ENCODE measurements at regions not wholly inside any gene's neighbourhood (a gene's known extent, or its start where the extent isn't known, plus 50 kb on each side); places are given as distances from the start of the nearest gene placed in this dataset.

DNA sequence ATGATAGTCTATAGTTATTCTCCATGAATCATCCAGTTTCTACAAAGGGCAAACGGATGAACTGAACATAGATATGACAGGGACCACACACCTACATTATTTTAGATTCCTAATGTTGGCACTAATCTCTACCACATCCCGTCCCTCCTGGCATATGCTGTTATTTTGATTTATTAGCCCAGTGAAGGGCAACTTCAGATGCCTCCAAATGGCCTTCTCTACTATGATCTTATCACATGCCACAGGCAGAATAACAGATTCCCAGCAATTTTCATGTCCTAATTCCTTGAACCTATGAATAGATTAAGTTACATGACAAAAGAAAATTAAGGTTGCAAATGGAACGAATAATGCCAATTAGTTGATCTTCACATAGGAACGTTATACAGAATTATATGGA, 474.7 kb downstream of the ANKRD7 start:
- Histone ChIP-seq H3K4me3 (no peak overlapping the region), H3K4me1 (no peaks in the 10 kb centered on the region), H3K27me3 (ENCODE audit: low read depth) (no peaks in the 10 kb centered on the region), H3K36me3 (replicated peaks) (no peaks in the 10 kb centered on the region), H3K9me3 (no peaks in the 10 kb centered on the region)
- in situ Hi-C loops (cut with MboI; ENCODE audit: low sequenced_read_pairs) = no loop called here
- no peak for DNase-seq (ENCODE audit: low spot score in 2 of 2)

GRCh38 chr7:118708741-118709140, 484.2 kb downstream of the ANKRD7 start:
- in situ Hi-C loops (cut with MboI; ENCODE audit: low sequenced_read_pairs) = no loop called here

GRCh38 chr7:118711688-118712087, 487.2 kb downstream of the ANKRD7 start:
- in situ Hi-C loops (cut with MboI; ENCODE audit: low sequenced_read_pairs) = no loop called here
- Histone ChIP-seq H3K9me3 (no peaks in the 10 kb centered on the region), H3K4me3 (no peak overlapping the region), H3K36me3 (replicated peaks) (no peaks in the 10 kb centered on the region), H3K4me1 (no peaks in the 10 kb centered on the region), H3K27me3 (ENCODE audit: low read depth) (no peaks in the 10 kb centered on the region)
- no peak for DNase-seq (ENCODE audit: low spot score in 2 of 2)

More at GRCh38 chr7:118708741-118709140, 484.2 kb downstream of the ANKRD7 start:
- H3K36me3 ChIP-seq (replicated peaks) = no peaks in the 10 kb centered on the region
- no peaks in the 10 kb centered on the region for H3K27me3 ChIP-seq (ENCODE audit: low read depth)
- H3K4me1 ChIP-seq = no peaks in the 10 kb centered on the region
- no peak overlapping the region for H3K4me3 ChIP-seq
- no peaks in the 10 kb centered on the region for H3K9me3 ChIP-seq
- no peak for DNase-seq (ENCODE audit: low spot score in 2 of 2)

DNA sequence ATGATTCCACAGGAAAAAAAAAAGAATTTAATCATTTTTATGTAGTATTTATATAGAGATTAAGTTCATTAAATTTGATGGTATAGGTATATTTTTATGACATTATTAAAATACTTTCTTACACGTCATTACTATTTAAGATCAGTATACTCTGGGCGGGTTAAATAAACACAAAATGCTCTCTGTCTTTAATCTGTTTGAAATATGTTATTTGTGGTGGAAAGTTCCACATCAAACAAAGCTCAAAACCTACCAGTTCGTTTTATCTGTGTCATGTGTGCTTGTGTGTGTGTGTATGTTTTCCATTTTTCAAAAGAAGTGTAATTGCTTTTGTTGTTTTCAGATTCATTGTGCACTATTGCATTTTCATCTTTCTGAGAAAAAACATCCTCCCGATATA, 488.5 kb downstream of the ANKRD7 start:
- no peak for DNase-seq (ENCODE audit: low spot score in 2 of 2)
- no peaks in the 10 kb centered on the region for H3K9me3 ChIP-seq
- in situ Hi-C loops (cut with MboI; ENCODE audit: low sequenced_read_pairs) = no loop called here
- no peaks in the 10 kb centered on the region for H3K27me3 ChIP-seq (ENCODE audit: low read depth)
- no peaks in the 10 kb centered on the region for H3K4me1 ChIP-seq
- H3K4me3 ChIP-seq = no peak overlapping the region
- no peaks in the 10 kb centered on the region for H3K36me3 ChIP-seq (replicated peaks)

GRCh38 chr7:118720632-118721031, 496.1 kb downstream of the ANKRD7 start:
- no peaks in the 10 kb centered on the region for H3K4me1 ChIP-seq
- H3K4me3 ChIP-seq = no peak overlapping the region
- DNase-seq (ENCODE audit: low spot score in 2 of 2) = no peak
- no peaks in the 10 kb centered on the region for H3K36me3 ChIP-seq (replicated peaks)
- in situ Hi-C loops (cut with MboI; ENCODE audit: low sequenced_read_pairs) = no loop called here
- no peaks in the 10 kb centered on the region for H3K27me3 ChIP-seq (ENCODE audit: low read depth)
- H3K9me3 ChIP-seq = no peaks in the 10 kb centered on the region

- in situ Hi-C loops (cut with MboI; ENCODE audit: low sequenced_read_pairs) = no loop called here
- no peaks in the 10 kb centered on the region for H3K27me3 ChIP-seq (ENCODE audit: low read depth)
- no peak for DNase-seq (ENCODE audit: low spot score in 2 of 2)
- H3K4me1 ChIP-seq = no peaks in the 10 kb centered on the region
- H3K9me3 ChIP-seq = no peaks in the 10 kb centered on the region
- H3K4me3 ChIP-seq = no peak overlapping the region
- H3K36me3 ChIP-seq (replicated peaks) = no peaks in the 10 kb centered on the region
Observed at GRCh38 chr7:118731854-118732253, 507.4 kb downstream of the ANKRD7 start.

DNA sequence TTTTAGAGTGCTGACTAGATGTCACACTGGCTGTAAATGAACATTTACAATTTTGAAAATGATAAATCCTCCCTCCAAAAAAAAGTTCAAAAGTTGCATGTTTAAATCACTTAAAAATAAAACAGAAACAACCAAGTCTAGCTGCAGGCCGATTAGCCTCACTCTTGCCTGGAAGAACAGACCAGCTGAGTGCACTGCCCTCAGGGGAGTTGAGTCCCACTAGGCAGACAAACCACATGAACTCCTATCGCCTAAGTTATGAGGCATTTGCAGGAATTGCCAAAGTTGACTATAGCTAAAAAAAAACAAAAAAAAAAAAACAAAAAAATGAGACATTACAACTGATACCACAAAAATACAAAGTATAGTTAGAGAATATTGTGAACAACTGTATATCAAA, 510.0 kb downstream of the ANKRD7 start:
- DNase-seq (ENCODE audit: low spot score in 2 of 2) = no peak
- in situ Hi-C loops (cut with MboI; ENCODE audit: low sequenced_read_pairs) = no loop called here
- H3K9me3 ChIP-seq = no peaks in the 10 kb centered on the region
- no peak overlapping the region for H3K4me3 ChIP-seq
- no peaks in the 10 kb centered on the region for H3K36me3 ChIP-seq (replicated peaks)
- no peaks in the 10 kb centered on the region for H3K4me1 ChIP-seq
- no peaks in the 10 kb centered on the region for H3K27me3 ChIP-seq (ENCODE audit: low read depth)

DNA sequence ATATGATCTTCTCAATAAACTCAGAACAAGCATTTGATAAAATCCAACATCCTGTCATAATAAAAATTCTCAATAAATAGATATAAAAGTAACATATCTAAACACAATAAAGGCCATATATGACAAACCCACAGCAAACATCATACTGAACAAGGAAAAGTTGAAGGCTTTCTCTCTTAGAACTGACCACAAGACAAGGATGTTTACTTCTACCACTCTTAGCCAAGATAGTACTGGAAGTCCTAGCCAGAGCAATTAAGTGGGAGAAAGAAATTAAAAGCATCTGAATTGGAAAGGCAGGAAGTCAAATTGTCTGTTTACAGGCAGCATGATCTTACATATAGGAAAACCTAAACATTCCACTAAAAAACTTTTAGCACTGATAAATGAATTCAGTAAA, 510.9 kb downstream of the ANKRD7 start:
- H3K4me1 ChIP-seq = no peaks in the 10 kb centered on the region
- no peaks in the 10 kb centered on the region for H3K36me3 ChIP-seq (replicated peaks)
- in situ Hi-C loops (cut with MboI; ENCODE audit: low sequenced_read_pairs) = no loop called here
- H3K4me3 ChIP-seq = no peak overlapping the region
- no peaks in the 10 kb centered on the region for H3K9me3 ChIP-seq
- DNase-seq (ENCODE audit: low spot score in 2 of 2) = no peak
- H3K27me3 ChIP-seq (ENCODE audit: low read depth) = no peaks in the 10 kb centered on the region

- H3K4me1 ChIP-seq = no peaks in the 10 kb centered on the region
Observed at GRCh38 chr7:118737935-118738334, 513.4 kb downstream of the ANKRD7 start.

DNA sequence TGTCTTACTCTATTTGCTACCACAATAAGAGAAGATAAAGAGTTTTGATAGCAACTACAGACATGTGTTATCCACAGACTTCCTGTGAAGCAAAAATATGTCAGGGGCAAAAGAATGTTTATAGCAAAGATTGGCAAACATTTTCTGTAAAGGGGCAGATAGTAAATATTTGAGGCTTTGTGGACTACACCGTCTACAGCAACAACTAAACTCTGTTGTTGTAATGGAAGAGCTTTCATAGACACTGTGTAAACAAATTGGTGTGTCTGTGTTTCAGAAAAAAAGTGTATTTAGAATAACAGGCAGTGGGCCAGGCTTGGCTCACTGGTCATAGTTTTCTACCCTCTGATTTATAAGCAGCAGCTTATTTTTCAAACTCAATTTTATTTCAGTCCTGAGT, 521.4 kb downstream of the ANKRD7 start:
- H3K4me3 ChIP-seq = no peak overlapping the region
- in situ Hi-C loops (cut with MboI; ENCODE audit: low sequenced_read_pairs) = no loop called here
- no peaks in the 10 kb centered on the region for H3K9me3 ChIP-seq
- no peak for DNase-seq (ENCODE audit: low spot score in 2 of 2)
- H3K4me1 ChIP-seq = no peaks in the 10 kb centered on the region
- H3K27me3 ChIP-seq (ENCODE audit: low read depth) = no peaks in the 10 kb centered on the region
- H3K36me3 ChIP-seq (replicated peaks) = no peaks in the 10 kb centered on the region

More at GRCh38 chr7:118737935-118738334, 513.4 kb downstream of the ANKRD7 start:
- no peaks in the 10 kb centered on the region for H3K27me3 ChIP-seq (ENCODE audit: low read depth)
- H3K36me3 ChIP-seq (replicated peaks) = no peaks in the 10 kb centered on the region
- H3K9me3 ChIP-seq = no peaks in the 10 kb centered on the region
- no peak for DNase-seq (ENCODE audit: low spot score in 2 of 2)
- H3K4me3 ChIP-seq = no peak overlapping the region
- in situ Hi-C loops (cut with MboI; ENCODE audit: low sequenced_read_pairs) = no loop called here

GRCh38 chr7:118747473-118747872, 523.0 kb downstream of the ANKRD7 start:
- Histone ChIP-seq H3K4me3 (no peak overlapping the region), H3K36me3 (replicated peaks) (no peaks in the 10 kb centered on the region), H3K27me3 (ENCODE audit: low read depth) (no peaks in the 10 kb centered on the region), H3K4me1 (no peaks in the 10 kb centered on the region), H3K9me3 (no peaks in the 10 kb centered on the region)
- in situ Hi-C loops (cut with MboI; ENCODE audit: low sequenced_read_pairs) = no loop called here
- no peak for DNase-seq (ENCODE audit: low spot score in 2 of 2)

GRCh38 chr7:118753479-118753878, 529.0 kb downstream of the ANKRD7 start:
- no peak overlapping the region for H3K4me3 ChIP-seq

GRCh38 chr7:118754608-118755007, 530.1 kb downstream of the ANKRD7 start:
- Histone ChIP-seq H3K4me1 (no peaks in the 10 kb centered on the region), H3K36me3 (replicated peaks) (no peaks in the 10 kb centered on the region), H3K9me3 (no peaks in the 10 kb centered on the region), H3K27me3 (ENCODE audit: low read depth) (no peaks in the 10 kb centered on the region), H3K4me3 (no peak overlapping the region)
- in situ Hi-C loops (cut with MboI; ENCODE audit: low sequenced_read_pairs) = no loop called here
- no peak for DNase-seq (ENCODE audit: low spot score in 2 of 2)

More at GRCh38 chr7:118753479-118753878, 529.0 kb downstream of the ANKRD7 start:
- H3K36me3 ChIP-seq (replicated peaks) = no peaks in the 10 kb centered on the region
- no peak for DNase-seq (ENCODE audit: low spot score in 2 of 2)
- no peaks in the 10 kb centered on the region for H3K4me1 ChIP-seq
- in situ Hi-C loops (cut with MboI; ENCODE audit: low sequenced_read_pairs) = no loop called here
- no peaks in the 10 kb centered on the region for H3K9me3 ChIP-seq
- no peaks in the 10 kb centered on the region for H3K27me3 ChIP-seq (ENCODE audit: low read depth)

- Histone ChIP-seq H3K4me1 (no peaks in the 10 kb centered on the region), H3K27me3 (ENCODE audit: low read depth) (no peaks in the 10 kb centered on the region), H3K36me3 (replicated peaks) (no peaks in the 10 kb centered on the region), H3K4me3 (no peak overlapping the region), H3K9me3 (no peaks in the 10 kb centered on the region)
- DNase-seq (ENCODE audit: low spot score in 2 of 2) = no peak
- in situ Hi-C loops (cut with MboI; ENCODE audit: low sequenced_read_pairs) = no loop called here
Observed at GRCh38 chr7:118755067-118755625, 530.6 kb downstream of the ANKRD7 start.

GRCh38 chr7:118757066-118757465, 532.6 kb downstream of the ANKRD7 start:
- Histone ChIP-seq H3K36me3 (replicated peaks) (no peaks in the 10 kb centered on the region), H3K4me3 (no peak overlapping the region), H3K9me3 (no peaks in the 10 kb centered on the region), H3K27me3 (ENCODE audit: low read depth) (no peaks in the 10 kb centered on the region), H3K4me1 (no peaks in the 10 kb centered on the region)
- DNase-seq (ENCODE audit: low spot score in 2 of 2) = no peak
- in situ Hi-C loops (cut with MboI; ENCODE audit: low sequenced_read_pairs) = no loop called here
